NCI-H1694 (cell line): ENCODE measurements at regions not wholly inside any gene's neighbourhood (a gene's known extent, or its start where the extent isn't known, plus 50 kb on each side); places are given as distances from the start of the nearest gene placed in this dataset.

Experiments
- DNase-seq: peaks from one replicate; lab custom pipeline; 2025; lab: John Stamatoyannopoulos, UW

DNA sequence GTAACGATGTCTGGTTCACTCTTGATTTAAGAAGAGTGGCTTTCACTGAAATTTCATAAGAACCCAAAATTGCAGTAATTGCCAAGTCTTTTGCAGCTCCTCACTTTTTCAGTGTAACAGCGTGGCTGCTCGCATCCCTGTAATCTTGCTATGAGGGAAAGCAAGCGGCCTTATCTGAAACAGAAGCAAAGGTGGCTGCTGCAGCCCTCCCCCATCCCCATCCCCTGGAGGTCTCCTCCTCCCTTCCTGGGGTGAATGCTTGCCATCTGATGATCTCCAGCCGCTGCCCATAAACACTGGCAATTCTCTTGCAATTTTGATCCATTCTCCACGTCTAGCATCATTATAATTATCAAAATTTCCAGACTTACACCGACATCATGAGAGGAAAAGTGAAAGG lies 182.5 kb upstream of the ASIC2 start:
- DNase-seq, result no peak

DNA sequence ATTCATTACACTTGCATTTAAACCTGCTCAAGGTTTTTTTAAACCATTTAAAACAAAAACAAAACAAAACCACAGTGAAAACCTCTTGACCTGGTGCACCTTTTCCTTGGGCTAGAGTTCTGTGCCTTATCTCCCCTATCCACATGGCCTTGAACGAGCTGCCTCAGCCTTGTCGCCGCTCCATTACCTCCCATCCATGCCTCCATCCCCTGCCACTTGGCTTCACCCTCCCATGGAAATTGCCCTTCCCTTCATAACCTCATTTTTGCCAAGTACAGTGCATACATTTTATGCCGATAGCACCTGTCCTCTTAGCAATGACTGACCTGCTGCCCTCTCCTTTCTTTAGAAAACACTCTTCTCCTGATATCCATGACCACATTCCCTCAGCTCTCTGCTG lies 188.6 kb upstream of the ASIC2 start:
- no peak for DNase-seq

DNA sequence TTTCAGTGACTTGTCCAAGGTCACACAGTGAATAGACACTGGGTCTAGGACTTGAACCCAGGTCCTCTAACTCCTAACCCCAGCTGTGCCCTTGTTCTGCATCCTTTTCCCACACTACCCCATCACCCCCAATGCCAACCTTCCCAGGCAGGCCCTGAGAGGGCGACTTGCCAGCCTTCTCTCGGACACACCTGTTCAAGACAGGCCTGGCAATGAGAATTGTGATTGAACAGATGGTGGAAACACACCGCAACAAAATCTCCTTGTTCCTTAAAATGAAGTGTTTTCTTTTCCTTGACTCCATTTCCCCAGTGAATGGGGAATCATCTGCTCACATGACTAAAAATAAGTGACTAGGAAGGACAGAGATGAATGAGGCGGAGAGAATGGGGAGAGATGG lies 189.5 kb upstream of the ASIC2 start:
- no peak for DNase-seq

DNA sequence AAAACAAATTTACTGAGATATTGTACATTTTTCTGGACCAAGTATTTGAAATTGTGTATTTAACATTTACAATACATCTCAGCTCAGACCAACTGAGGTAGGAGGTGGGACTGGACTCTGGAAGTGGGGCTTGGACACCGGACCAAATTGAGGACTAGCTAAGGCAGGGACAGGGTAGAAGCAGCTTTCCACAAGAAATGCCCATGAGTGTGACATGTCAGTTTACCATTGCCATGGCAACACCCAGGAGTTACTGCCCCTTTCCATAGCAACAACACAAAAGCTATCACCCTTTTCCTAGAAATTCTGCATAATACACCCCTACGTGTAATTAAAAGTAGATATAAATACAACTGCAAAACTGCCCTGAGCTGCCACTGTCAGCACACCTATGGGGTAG lies 191.5 kb upstream of the ASIC2 start:
- no peak for DNase-seq

DNA sequence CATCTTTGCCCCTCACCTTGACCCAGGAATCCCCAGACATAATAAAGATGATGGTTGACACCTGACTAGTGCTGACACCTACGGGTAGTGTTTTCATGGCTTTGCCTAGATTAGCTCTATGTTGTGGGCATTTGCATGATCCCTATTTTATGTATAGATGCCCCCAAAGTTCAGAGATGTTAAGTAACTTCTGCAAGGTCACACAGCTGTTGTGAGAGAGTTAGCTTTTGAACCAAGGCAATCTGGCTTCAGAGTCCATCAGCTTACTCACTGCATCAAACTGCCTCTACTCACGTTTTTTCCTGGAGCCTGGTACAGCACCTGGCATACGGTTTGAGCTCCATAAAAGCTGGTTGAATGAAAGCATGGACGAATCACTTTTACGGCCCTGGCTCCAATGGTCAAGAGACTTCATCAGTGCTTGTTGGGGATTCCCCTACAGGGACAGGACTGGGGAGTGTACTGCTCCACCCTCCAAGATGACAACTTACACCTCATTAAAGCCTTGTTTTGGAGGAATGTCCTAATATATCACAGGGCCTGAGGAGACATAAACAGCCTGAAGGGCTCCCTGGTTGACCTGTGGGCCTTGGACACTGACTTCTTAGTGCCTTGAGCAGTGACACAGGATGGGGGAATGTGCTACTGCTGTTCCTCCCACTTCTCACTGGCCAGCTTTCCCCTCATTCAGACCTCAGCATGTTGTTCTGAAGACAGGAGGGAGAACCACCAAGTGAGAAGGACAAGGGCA lies 193.2 kb upstream of the ASIC2 start:
- DNase-seq, result no peak

DNA sequence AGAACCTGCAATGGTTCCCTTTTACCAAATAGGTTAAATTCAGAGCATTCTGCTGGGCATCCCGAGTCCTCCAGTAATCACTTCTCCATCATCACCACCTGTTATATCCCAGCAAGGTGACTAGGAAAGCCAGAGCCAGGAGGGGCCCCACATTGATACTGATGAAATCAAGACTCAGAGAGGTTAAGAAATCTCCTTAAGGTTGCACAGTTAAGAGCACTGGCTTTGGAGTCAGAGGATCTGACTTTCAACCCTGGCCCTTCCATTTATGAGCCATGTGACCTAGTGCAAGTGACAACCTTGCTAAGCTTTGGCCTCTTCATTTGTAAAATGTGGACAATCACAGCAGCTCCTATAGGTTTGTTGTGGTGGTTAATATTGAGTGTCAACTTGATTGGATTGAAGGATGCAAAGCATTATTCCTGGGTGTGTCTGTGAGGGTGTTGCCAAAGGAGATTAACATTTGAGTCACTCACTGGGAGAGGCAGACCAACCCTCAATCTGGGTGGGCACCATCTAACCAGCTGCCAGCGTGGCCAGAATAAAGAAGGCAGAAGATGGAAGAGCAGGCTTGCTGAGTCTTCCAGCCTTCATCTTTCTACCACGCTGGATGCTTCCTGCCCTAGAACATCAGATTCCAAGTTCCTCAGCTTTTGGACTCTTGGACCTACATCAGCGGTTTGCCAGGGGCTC lies 194.2 kb upstream of the ASIC2 start:
- DNase-seq, result no peak

DNA sequence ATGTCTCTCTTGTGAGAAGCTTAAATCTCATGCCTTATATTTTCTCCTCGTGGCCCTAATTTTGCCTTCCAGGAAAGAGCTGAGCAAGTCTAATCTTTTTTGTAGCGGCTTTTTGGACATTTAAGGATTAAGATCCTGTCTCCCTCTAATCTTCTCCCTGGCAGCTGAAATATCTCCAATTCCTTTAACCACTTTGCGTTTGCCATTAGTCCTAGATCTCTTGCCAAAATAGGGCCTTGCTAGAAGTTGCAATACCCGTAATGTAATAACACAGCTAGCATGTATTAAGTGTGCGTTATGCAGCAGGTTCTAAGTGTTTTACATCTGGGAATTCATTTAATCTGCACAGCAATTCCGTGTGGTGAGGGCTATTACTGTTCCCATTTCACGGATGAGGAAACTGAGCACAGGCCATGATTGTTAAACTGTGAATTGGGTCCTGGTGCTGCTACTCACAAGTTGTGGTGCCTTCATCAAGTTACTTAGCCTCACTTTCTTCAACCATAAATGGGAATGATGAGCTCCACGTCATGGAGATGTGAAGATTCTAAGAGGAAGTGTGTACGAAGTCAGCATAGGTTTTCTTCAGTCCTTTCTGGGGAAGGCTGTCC lies 198.9 kb upstream of the ASIC2 start:
- no peak for DNase-seq

DNA sequence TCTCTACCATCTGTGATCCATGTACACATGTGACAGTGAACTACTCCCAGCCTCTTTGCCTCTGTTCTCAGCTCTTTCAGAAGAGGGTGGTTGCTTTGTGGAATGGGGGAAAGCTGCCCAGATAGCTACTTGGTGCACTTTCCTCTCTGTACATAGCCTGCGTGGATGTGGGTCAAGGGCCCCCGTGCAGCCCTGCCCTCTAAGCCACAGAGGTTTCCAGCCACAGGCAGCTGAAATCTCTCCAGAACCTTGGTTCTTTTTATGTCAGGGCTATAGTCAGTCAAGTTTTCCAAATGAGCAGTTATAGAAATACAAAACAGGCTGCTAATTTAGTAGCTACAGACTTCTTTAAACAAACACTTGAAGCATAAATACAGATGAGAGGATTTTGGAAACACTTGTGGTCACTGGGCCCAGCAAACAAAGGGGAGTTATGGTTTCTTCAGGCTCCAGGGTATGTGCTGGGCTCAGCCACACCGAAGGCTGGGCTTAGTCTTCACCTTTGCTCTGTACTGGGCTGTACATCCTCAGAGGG lies 199.7 kb upstream of the ASIC2 start:
- no peak for DNase-seq

DNA sequence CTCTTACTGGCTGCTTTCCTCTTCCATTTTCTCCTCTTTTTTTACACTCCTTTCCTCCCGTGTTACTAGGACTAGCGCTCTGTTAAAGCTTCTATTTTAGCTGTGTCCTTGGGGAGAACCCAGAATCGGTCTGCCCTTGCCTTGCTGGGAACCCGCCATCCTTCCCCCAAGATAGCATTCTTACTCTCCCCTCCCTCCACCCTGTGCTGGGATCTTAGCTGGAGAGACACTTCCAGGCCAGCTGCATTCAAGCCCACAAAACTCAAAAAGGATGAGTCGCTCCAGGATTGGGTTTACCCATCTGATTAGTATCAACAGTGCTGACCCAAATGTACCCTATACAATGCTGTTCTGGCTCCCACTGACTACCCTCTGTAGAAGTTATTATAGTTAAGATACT lies 200.5 kb upstream of the ASIC2 start:
- DNase-seq, result no peak

DNA sequence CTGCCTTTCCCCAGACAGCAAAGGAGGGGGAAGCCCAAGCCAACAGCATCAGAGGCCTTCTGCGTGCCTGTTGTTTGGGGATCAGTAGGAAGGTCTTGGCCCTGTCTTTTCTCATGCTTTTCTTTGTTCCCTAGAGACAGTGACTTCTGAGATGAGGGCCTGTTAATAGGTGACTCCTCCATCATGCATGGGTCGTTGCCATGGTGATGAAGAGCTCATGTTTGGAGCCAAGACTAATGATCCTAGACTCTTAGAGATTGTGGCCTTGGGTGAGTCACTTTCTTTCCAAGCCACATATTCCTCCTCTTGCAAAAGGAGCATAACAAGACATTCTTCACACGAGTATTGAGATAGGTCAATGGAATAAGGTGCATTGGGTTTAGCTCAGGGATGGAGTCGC lies 201.1 kb upstream of the ASIC2 start:
- no peak for DNase-seq

DNA sequence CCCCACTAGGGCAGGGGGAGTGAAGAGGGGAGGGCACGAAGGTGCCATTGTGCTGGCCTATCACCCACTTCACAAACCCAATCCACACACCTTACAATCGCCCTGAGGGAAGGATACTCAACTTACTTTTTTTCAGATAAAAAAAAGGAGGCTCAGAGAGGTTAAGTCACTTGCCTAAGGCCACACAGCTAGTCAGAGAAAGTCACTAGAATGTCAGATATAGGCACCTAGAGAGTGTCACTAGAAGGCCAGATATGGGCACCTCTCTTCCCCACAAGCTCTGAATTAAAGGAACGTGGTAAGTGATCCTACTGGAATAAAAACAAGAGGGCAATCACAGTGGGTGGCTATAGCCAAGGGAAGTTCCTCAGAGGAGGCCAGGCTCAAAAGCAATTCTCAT lies 204.5 kb upstream of the ASIC2 start:
- no peak for DNase-seq

DNA sequence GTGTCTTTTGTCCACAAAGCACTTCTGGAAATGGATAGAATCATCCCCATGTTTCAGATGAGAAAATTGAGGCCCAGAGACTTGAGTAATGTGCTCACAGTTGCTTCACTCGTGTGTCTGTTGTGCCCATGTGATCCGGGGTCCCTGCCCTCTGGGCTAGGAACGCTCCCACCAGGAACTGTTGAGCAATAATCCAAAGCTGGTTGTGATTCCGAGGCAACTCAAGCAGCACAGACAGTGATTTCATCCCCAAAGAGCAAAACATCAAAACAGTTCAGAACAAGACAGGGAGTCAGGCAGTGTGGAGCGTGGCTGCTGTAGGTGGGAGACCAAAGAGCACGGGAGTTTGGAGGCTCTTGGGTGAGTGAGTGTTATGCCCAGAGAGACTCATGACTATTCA lies 205.0 kb upstream of the ASIC2 start:
- DNase-seq, result no peak

DNA sequence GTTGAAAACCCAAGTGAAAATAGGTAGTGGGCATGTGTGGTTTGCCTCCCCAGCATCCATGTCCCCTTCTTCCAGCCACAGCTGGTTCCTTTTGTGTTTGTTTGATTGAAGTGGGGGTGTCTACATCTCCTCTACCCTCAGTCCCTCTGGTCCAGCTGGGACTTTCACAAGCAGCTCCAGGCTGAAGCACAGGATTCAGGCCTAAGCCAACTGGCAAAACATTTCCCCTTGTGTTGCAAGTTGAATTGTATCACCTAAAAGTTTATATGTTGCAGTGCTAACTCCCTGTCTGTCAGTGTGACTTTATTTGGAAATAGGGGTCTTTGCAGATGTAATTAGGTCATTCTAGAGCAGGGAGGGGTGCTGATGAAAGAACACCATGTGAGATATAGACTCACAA lies 205.9 kb upstream of the ASIC2 start:
- no peak for DNase-seq

DNA sequence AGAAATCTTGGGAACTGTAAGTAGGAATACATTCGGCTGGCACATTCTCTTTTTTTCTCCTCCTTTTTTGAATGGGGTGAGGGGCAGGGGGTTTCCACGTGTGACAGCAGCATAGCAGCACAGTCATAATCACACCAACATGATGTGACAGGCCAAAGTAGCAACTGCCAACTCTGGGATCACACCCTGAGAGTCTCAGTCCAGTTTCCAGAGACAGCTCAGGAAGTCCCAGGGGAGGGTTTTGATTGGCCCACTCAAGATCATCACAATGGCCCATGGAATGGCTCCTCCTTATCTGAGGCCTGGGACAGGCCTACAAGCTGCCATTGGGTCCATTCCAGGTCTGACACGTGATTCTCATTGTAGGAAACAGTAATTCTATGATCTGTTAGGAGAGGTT lies 207.1 kb upstream of the ASIC2 start:
- DNase-seq, result no peak

DNA sequence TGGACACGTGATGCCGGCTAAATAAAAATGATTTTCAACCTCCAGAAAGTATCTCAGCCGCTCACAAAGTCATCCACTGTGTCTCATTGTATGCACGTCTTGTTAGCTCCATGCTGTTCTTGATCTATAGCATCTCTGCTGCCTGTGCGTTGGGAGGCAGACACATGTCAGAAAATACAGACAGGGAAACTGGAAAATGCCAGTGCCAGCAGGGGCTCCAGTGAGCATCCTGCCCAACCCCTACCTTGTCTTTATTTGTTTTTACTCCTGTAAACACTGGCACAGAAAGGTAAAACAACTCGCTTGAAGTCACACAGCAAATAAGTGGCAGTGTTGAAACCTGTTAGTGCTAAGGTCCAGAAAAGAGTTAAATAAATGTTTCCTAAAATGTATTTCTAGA lies 208.1 kb upstream of the ASIC2 start:
- DNase-seq, result no peak

DNA sequence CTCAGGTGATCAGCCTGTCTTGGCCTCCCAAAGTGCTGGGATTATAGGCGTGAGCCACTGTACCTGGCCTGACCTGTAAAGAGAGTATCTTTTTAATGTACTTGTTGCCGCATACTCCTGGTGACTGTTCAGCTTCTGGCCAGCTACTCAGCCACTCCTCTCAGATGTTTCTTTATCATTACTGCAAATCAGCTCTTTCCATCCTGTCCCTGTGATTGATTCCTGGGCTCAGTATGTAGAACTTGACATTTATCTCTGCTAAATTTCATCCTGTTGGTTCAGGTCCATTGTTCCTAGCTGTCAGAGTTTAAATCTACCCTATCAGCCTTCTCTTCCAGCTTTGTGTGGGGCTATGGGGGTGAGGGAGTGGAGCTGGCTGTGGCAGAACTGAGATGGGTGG lies 211.5 kb upstream of the ASIC2 start:
- DNase-seq, result no peak

DNA sequence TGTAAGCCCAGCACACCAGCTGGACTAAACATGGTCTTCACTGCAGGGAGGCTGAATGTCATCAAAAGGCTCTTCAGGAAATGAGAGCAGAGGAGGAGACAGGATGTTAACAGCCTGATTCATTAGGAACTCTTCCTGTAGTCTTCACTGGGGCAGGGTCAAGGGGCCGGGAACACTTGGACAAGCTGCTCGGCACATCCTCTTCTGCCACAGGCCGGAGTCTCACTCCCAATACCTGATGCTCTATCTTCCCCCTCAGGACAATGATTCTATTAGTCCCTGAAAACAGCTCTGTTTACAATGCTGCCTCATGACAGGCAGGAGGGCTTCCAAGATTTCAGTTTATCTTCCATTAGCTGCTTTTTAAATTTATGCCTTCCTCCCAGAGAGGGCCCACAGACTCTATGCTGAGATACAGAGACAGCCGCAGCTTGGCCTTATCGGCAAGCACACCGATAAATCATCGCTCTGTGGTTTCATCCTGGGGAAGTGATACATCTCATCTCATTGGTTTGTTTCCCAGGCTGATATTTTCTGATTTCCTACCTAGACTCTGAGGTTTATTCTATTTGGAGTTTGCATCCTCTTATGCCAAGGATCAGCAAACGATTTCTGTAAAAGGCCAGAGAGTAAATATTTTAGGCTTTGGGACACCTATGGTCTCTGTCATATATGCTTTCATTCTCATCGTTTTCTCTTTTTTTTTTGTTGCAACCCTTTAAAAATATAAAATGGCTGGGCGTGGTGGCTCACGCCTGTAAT lies 214.0 kb upstream of the ASIC2 start:
- DNase-seq, result no peak

DNA sequence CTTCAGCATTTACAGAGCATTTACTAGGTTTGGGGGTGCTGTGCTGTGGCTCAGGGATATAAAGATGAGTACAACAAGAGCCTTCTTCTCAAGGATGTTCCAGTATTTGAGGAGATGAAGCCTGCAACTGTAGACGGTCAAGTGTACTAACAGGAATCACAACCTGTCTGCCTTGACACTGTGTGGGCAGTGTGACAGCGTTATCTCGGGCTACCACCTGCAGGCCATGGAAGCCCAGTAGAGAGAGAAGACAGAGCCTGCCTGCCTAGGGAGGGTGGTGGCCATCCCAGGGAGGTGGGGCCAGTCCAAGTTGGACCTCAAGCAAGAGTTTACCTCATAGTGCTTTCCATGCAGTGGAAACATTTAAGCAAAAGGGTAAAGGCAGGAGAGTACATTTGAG lies 215.1 kb upstream of the ASIC2 start:
- DNase-seq, result no peak

DNA sequence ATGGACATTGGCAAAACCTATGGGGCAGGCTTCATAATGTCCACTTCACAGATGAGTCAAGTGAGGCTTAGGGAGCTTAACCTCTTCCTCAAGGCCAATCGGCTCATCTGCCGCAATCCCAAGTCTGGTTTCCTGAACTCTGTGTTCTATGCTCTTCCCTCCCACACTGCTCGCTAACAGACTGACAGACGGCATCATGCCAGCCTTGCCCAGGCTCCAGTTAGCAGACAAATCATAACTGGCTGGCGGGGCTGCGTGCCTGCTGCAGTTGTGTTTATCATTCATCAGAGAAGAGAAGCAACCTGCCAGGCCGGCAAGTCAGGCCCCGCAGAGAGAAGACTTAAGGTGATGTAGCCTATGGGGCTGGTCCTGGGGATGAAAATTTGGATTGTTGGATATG lies 216.2 kb upstream of the ASIC2 start:
- no peak for DNase-seq

DNA sequence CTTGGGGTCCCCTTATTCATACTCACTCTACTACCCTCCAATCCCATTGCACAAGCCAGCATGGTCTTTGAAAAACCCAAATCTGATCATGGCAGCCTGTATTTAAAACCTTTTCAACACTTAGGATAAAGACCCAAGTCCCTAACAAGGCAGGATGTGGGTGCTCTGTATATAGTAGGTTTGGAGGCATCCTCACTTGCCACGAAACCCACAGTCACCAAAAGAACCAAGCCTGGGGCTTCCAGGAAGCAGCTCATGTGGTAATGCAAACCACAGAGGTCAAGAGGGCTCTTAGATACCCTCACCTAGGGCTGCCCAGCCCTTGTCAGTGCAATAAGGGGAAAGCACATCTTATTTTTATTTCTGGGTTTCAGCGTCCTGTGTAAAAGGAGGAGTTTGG lies 218.6 kb upstream of the ASIC2 start:
- DNase-seq, result no peak

DNA sequence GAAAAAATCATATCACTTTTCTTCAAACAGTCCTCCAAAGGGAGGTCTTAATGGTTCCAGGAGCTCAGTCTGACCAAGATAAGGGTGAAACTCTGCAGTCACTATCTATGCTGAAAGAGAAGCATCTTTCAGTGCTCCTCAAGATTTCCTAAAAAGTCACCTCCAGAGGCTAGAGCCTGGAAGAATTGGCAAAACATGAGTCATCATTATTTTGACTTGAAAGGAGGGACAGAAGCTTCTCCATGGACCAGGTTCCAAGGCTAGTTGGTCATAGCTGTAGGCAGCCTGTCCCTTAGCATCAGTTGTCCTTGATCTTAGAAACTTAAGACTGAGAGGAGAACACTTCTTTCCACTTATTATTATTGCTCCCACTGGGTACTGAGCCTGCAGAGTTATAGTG lies 219.0 kb upstream of the ASIC2 start:
- DNase-seq, result no peak

DNA sequence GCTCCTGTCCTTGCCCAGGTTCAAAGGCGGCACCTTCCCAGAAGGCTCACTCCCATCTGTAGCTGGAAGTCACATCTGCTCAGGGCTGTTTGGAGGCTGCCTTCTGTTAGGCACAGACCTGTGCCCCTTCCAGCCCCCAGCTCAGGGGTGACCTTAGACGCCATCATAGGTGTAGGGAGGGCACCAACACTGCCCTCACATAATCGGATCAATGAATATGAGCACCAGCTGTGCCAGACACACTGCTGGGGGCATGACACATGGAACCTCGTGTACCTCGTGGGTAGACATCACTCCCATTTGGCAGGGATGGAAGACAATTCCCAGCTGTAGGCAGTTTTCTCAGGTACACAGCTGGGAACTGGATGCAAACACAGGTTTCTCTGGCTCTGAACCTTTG lies 220.7 kb upstream of the ASIC2 start:
- DNase-seq, result no peak

DNA sequence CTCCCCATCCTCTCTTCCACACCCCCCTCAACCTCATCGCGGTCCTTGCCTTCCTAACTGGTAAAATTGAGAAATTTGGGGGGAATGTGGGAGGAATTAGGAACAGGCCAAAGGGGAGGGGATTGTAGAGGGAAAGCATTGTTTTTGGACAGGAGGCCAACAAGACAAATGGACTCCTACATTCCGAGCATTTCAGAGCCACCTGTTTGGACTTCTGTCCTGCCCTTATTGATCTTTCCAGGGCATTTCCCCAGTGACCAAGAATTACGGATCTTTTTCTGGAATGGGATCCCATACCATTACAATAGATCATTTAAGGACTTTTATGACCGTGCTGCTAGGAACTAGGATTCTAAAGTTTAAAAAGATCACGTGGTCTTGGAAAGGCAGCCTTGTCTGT lies 221.3 kb upstream of the ASIC2 start:
- DNase-seq, result no peak
